ENCODE measurements at regions not wholly inside any gene's neighbourhood (a gene's known extent, or its start where the extent isn't known, plus 50 kb on each side); places are given as distances from the start of the nearest gene placed in this dataset.
"Not testable (repeated sequence)": the region's sequence is repeated elsewhere in the genome, so short reads cannot be mapped to it uniquely, and the experiment has no call there.

DNA sequence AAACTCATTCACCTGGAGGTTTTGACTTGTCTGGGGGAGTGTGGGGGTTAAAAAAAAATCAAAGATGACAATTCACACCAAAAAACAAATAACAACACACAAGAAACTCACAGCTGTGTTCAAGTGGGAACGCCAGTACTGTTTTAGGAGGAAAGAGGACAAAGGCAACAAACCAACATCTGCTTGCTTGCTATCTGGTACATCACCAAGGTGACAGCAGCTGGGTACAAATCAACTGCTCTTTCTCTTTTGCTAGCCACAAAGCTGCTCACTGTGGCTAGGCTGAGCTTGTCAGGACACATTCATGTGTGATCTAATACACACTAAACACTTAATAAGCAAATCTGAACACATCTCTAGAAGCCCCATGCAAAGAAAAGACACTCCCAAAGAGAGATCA lies 128.0 kb upstream of the RAP1B start:
- FAIRE-seq = peak; percentile 68
- TF ChIP-seq POLR2A (IDR thresholded peaks at IDR 0.05; ENCODE audit: low read depth, low read length) = no peak
- no peak for DNase-seq (ENCODE audit: insufficient read length, low spot score)

DNA sequence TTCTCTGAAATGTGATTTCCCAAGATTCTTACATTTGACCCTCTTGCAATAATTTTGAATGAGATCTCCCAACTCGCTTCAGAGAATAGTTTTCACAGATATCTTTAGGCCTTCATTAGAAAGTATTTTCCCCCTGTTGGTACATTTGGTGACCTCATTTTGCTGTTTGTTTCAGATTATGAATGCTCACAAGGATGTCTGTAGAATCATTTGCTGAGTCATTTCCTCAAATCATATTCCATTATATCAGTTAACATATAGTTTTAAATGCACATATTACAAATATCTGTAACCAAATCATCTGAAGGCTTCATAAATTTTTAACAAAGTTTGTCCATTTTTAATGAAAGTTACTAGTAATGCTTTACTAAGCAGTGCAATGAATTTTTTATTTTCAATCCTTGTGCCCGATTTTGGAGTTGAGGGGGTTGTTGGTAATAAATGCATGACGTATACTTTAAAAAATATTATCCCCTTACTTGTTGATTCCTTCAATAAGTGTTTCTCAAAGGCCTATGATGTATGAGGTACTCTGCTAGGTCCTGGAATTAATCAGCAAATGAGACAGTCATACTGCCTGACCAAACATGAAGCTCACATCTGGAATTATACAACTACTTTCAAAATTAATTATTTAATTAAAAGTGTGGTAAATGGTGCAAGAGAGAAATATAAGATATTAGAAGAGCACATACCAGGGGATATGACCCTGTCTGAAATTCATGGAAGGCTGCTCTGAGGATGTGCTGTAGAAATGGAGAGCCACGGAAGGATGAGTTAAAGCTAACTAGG lies 126.9 kb upstream of the RAP1B start:
- FAIRE-seq (peak; percentile 75), DNase-seq (ENCODE audit: insufficient read length, low spot score) (peak; percentile 21)
- no peak for TF ChIP-seq POLR2A (IDR thresholded peaks at IDR 0.05; ENCODE audit: low read depth, low read length)

DNA sequence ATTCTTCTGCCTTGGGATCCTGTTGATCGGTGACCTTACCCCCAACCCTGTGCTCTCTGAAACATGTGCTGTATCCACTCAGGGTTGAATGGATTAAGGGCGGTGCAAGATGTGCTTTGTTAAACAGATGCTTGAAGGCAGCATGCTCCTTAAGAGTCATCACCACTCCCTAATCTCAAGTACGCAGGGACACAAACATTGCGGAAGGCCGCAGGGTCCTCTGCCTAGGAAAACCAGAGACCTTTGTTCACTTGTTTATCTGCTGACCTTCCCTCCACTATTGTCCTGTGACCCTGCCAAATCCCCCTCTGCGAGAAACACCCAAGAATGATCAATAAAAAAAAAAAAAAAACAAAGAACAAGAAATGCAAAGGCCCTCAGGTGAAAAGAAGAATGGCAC lies 126.1 kb upstream of the RAP1B start:
- not testable (repeated sequence) for DNase-seq (ENCODE audit: insufficient read length, low spot score); FAIRE-seq

DNA sequence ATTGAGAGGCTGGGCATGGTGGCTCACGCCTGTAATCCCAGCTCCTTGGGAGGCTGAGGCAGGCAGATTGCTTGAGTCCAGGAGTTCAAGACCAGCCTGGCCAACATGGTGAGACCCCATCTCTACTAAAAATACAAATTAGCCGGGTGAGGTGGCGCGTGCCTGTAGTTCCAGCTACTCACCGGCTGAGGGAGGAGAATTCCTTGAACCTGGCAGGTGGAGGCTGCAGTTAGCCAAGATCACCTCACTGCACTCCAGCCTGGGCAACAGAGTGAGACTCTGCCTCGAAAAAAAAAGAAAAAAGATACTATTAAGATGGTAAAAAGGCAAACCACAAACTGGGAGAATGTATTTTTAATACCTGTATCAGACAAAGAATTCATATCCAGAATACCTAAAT lies 124.2 kb upstream of the RAP1B start:
- not testable (repeated sequence) for DNase-seq (ENCODE audit: insufficient read length, low spot score); FAIRE-seq

DNA sequence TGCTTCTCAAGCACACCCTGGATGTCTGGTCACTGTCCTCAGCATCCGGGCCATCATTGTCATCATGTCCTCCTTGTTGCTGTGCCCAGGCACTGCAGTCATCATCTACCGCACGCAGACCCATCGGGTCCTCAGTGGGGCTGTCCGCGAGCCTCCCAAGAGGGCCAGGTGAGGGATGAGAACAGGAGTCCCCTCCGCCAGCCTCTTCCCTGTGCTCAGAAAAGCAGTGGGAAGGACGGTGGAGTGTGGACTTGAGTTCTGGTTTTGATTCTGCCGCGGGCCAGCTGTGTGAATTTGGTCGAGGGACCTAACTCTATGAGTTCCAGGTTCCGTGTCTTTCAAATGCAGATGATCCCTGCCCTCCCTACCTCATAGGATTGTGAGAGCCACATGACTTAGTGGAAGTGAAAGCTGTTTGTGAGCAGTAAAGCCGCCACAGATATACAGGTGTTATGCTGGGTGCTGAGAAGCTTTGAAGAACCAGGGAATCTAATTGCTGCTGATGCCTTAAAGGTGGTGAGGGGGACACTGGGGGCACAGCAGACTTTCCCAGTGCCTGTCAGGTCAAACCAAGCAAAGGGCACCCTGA lies 122.9 kb upstream of the RAP1B start:
- FAIRE-seq = no peak
- no peak for DNase-seq (ENCODE audit: insufficient read length, low spot score)
- no peak for TF ChIP-seq POLR2A (IDR thresholded peaks at IDR 0.05; ENCODE audit: low read depth, low read length)

DNA sequence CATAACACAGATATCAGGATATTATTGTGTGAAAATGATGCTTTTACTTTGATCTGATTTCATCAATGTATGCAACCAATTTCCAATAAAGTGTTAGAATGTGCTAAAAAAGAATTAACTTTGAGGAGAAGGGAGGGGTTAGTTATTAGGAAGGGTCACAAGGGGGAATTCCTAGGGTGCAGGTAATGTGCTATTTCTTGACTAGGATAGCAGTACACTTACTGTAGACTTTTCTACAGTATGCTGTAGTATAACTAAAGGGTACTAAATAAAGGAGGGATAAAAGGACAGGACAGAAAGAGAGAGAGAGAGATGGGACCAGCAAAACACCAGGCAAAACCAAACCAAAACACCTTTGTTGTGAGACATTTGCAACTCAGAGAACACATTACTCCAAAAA lies 121.4 kb upstream of the RAP1B start:
- no peak for DNase-seq (ENCODE audit: insufficient read length, low spot score)
- no peak for FAIRE-seq

DNA sequence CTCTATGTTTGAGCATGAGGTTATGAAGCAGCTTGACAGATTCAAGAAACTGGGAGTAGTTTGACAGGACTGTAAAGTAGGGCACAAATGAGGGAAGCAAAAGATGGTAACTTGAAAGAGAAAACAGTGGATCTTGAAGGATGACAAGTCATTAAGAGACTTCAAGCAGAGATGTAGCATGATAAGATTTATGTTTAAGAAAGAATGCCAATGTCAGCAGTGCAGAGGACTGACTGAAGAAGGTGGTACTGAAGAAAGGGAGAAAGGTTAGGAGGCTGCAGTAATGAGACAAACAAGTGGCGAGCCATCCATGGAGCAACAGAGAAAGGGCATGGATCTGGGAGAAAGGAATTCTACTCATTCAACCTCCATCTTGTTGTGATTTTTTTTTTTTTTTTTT lies 120.2 kb upstream of the RAP1B start:
- DNase-seq (ENCODE audit: insufficient read length, low spot score) = no peak
- FAIRE-seq = no peak
- no peak for TF ChIP-seq POLR2A (IDR thresholded peaks at IDR 0.05; ENCODE audit: low read depth, low read length)

More for the DNA sequence above, 121.4 kb upstream of the RAP1B start:
- TF ChIP-seq POLR2A (IDR thresholded peaks at IDR 0.05; ENCODE audit: low read depth, low read length) = no peak

DNA sequence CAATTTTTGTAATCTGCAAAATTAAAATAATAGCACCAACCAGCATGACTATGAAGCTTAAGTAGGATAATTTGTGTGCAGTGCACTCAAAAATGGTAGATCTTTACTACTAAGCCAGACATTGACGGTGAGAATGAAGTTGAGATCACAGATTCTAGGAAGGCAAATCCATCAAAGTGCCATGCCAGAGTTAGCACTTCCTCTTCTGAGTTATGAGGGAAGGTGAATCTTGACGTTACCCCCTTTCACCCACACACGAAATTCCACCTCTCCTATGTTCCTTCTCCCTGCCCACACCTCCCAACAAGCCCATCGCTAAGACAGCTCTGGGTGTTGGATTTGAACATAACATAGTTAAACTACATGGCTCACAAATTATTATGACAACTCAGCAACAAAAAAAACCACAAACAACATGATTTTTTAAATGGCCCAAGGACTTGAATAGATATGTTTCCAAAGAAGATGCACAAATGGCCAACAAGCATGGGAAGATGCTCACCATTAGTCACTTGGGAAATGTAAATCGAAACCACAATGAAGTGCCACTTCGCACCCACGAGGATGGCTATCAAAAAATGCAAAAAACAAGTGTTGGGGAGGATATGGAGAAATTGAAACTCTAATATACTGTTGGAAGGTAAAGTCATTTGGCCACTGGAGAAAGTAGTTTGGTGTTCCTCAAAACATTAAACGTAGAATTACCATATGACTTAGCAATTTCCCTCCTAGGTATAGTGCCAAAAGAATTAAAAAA lies 119.3 kb upstream of the RAP1B start:
- no peak for DNase-seq (ENCODE audit: insufficient read length, low spot score)
- TF ChIP-seq POLR2A (IDR thresholded peaks at IDR 0.05; ENCODE audit: low read depth, low read length) = no peak
- FAIRE-seq = peak; percentile 58

DNA sequence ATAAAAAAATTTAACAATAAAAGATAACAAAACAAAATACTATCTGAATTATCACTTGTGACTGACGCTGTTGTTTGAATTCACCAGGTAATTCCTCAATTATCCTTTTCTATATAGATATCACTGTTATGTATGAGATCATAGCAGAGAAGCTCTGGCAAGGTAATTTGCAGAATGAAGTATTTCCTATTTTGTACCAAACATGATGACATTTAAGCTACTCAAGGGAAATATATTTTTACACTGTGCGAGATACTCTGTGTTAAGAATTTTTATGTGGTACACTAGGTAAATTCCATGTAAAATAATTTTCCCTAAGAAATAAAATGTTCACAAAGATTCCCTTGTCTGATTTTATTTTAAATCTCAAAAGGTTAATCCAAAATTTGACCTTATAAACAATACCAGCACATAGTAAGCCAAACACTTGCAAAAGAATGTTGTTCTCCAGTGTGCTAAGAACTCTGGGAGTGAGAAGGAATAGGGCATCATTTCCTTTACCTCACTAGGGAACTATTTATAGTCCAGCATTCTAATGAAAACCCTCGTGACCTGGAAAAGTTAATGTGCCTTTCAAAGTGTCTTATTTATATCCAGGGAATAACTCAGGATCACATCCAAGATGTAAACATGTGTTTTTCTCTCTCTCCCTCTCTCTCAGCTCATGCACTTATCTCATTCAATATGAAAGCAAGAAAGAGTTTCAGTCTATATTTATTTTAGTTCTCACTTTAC lies 115.2 kb upstream of the RAP1B start:
- DNase-seq (ENCODE audit: insufficient read length, low spot score) (no peak), FAIRE-seq (peak; percentile 27)
- no peak for TF ChIP-seq POLR2A (IDR thresholded peaks at IDR 0.05; ENCODE audit: low read depth, low read length)

DNA sequence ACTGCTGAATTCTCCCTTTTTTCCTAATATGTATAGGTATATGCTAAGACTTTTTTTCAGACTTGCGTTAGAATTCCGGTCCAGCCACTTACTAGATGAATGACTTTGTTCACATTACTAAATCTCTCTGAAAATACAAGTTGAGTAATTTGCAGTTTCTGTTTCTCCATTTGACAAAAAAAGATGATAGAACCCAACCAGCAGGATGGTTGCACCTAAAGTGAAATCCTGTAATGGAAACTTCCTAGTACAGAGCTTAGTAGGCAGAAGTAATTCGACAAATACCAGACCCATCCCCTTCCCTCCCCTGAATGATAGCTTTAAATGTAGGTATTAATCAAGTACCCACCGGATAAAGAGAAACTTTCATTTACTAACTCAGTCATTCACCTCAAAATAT lies 113.6 kb upstream of the RAP1B start:
- TF ChIP-seq POLR2A (IDR thresholded peaks at IDR 0.05; ENCODE audit: low read depth, low read length) = no peak
- no peak for FAIRE-seq
- DNase-seq (ENCODE audit: insufficient read length, low spot score) = no peak

DNA sequence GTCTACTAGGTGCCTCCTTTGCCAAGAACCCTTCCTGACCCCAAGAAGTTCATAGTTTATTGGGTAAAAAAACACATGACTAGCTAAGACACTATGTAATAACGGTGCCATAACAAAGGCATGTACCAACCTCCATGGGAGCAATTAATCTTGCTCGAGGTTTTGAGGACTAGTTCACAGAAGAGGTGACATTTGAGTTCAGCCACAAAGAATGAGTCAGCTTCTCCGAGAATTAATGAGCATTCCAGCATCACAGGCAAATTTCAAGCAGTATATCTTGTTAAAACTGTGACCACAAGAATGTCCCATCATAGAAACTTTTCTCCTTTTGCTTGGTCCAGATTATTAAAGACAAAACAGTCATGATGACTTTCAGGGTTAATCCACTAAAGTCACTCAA lies 113.0 kb upstream of the RAP1B start:
- TF ChIP-seq POLR2A (IDR thresholded peaks at IDR 0.05; ENCODE audit: low read depth, low read length) = no peak
- peak; percentile 98 for FAIRE-seq
- DNase-seq (ENCODE audit: insufficient read length, low spot score) = peak; percentile 30

DNA sequence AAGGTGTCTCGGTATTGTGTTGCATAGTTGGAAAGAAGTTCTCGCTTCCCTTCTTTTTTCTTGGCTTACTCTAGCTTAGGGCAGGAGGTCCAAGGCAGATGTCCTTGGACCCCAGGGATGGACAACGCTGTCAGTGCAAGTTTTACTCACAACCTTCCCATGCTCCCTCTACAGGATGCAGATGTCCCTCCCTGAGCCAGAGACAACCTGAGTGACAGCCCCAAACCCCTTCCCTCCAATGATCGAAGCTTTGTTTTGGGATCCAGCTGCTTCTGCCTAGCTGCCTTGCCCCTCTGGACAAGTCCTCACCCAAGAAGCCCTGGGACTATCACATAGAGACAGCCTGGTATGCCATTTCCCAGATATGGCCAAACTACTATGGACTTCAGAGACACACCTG lies 112.0 kb upstream of the RAP1B start:
- DNase-seq (ENCODE audit: insufficient read length, low spot score) (no peak), FAIRE-seq (no peak)
- TF ChIP-seq POLR2A (IDR thresholded peaks at IDR 0.05; ENCODE audit: low read depth, low read length) = no peak

DNA sequence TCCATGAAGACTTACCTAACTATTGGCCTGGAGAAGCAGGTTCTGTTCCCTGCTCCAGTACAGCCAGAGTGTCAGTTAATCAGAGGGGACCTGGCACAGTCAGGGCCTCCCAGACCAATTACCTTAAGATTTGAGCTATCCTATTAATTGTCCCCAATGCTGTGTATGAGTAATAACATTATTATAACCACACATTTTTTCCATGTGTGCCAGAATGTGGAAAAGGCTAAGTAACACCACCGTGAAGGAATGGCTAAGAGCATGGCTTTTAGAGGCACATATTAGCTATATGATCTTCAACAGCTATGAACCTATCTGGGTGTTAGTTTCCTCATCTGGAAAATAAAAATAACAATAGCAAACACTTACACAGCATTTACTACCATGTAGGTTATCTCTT lies 111.1 kb upstream of the RAP1B start:
- no peak for TF ChIP-seq POLR2A (IDR thresholded peaks at IDR 0.05; ENCODE audit: low read depth, low read length)
- FAIRE-seq = no peak

DNA sequence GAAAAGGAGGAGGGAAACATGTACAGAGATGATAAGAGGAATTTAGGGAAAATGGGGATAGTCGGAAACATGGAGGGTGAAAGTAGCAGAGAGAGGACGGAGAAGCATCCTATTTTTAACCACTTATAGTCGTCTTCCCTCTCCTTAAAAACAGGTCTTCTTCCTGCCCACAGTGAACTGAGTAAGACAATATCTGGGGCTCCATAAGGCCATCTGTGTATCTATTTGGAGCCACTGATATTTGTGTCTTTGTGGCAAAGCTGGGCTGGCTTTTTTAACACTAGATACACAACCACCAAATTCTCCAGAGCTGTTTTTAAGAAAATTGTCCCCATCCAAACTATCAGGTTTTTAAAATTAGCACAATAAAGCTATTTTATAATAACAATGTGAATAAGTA lies 109.5 kb upstream of the RAP1B start:
- FAIRE-seq (no peak), DNase-seq (ENCODE audit: insufficient read length, low spot score) (no peak)
- TF ChIP-seq POLR2A (IDR thresholded peaks at IDR 0.05; ENCODE audit: low read depth, low read length) = no peak

More for the DNA sequence above, 111.1 kb upstream of the RAP1B start:
- DNase-seq (ENCODE audit: insufficient read length, low spot score) = no peak

Measured in H54 (cell line).